NT2/D1 (cell line): ENCODE measurements at regions not wholly inside any gene's neighbourhood (a gene's known extent, or its start where the extent isn't known, plus 50 kb on each side); places are given as distances from the start of the nearest gene placed in this dataset.

Experiments
- SUZ12 ChIP-seq: IDR thresholded peaks from 2 replicates; pipeline ENCODE4 v1.6.1; 2011; ENCODE audit not compliant: insufficient read length, insufficient read depth; ENCODE audit errors: extremely low read depth
- YY1 ChIP-seq: IDR thresholded peaks from 2 replicates; pipeline ENCODE4 v1.6.1; 2011; ENCODE audit not compliant: insufficient read length, insufficient read depth
- ZNF274 ChIP-seq: IDR thresholded peaks from 2 replicates; pipeline ENCODE4 v1.6.1; 2011; ENCODE audit warnings: mild to moderate bottlenecking, low read depth, low read length

- TF ChIP-seq YY1 = no peak
- TF ChIP-seq SUZ12 = no peak
- no peak for TF ChIP-seq ZNF274
Observed at GRCh38 chr2:150555611-150556356, 68.3 kb upstream of the RND3 start.
